Mucosa of descending colon (tissue), 3 donors: ENCODE measurements at regions not wholly inside any gene's neighbourhood (a gene's known extent, or its start where the extent isn't known, plus 50 kb on each side); places are given as distances from the start of the nearest gene placed in this dataset.

ENCODE experiments used
- ATAC-seq: fragments of 200-7000 bp; cut with Tn5 transposase; one replicate; pipeline ENCODE4 v1.9.1; 2020; ENCODE audit warnings: mild to moderate bottlenecking, moderate library complexity
- DNase-seq, 3 donors: peaks; one replicate each; pipeline ENCODE4 v3.0.0-alpha.2; 2020
- H3K36me3 ChIP-seq: fragments of 200-600 bp; one replicate; pipeline ENCODE4 v1.8.0; 2021; ENCODE audit warnings: low read depth, mild to moderate bottlenecking
- H3K4me1 ChIP-seq: fragments of 200-600 bp; one replicate; pipeline ENCODE4 v1.8.0; 2021; ENCODE audit warnings: low read depth, mild to moderate bottlenecking
- H3K4me3 ChIP-seq: fragments of 200-600 bp; one replicate; pipeline ENCODE4 v1.8.0; 2021; ENCODE audit warnings: mild to moderate bottlenecking
- H3K9me3 ChIP-seq: fragments of 200-600 bp; one replicate; pipeline ENCODE4 v1.8.0; 2021; ENCODE audit warnings: mild to moderate bottlenecking
- CTCF ChIP-seq: fragments of 200-600 bp; IDR thresholded peaks from one replicate; pipeline ENCODE4 v1.8.0; 2022; ENCODE audit warnings: antibody characterized with exemption, mild to moderate bottlenecking
- intact Hi-C, 2 donors: fragments of 100-400 bp; cut with DNase I in 1 of 2; cut with micrococcal nuclease in 1 of 2; formaldehyde crosslinking; loops; one replicate each; pipeline versions ENCODE4 v1.11.0 to v1.11.1; 2022; cut with DNase I, micrococcal nuclease
- donor health status: DM: no; HTN: no; CAD: no; lungs with moderate emphysema.
- donor health status: DM: no; HTN: no; CAD: no.
- donor health status: DM: no; HTN: yes; CAD: no.

- Histone ChIP-seq H3K4me3 (no peak overlapping the region), H3K9me3 (no peaks in the 10 kb centered on the region), H3K36me3 (no peaks in the 10 kb centered on the region), H3K4me1 (no peaks in the 10 kb centered on the region)
- DNase-seq = no peak
- no peak for ATAC-seq
- intact Hi-C loops = no loop called here
- TF ChIP-seq CTCF = no peak
These were observed 274.8 kb upstream of the RGS17 start for GRCh38 chr6:153405931-153406330.

DNA sequence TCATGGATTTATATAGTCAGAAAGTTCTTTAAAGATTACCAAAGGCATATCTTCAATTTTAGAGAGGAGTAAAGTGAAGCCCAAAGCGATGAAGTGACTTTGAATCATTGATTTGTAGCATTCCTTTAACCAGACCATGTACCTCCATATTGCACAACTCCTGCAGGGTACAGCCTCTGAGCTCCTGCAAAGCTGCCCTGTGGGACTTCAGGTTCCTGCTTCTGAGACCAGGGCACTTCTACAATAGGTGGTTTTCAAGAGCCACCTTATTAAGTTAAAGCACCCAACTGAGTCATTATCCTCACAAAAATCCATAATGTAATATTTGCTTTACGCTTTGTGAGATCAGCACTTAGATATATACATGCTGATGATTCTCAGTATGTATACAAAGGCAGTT lies 270.7 kb upstream of the RGS17 start:
- Histone ChIP-seq H3K9me3 (no peaks in the 10 kb centered on the region), H3K36me3 (no peaks in the 10 kb centered on the region), H3K4me3 (no peak overlapping the region), H3K4me1 (no peaks in the 10 kb centered on the region)
- no peak for DNase-seq
- intact Hi-C loops = no loop called here
- ATAC-seq = no peak
- TF ChIP-seq CTCF = no peak

- Histone ChIP-seq H3K4me1 (no peaks in the 10 kb centered on the region), H3K9me3 (no peaks in the 10 kb centered on the region), H3K4me3 (no peak overlapping the region), H3K36me3 (no peaks in the 10 kb centered on the region)
- no peak for TF ChIP-seq CTCF
- ATAC-seq = no peak
- DNase-seq = no peak
- intact Hi-C loops = loop anchor here in 1 of 2 donors (5.0 kb wide), 1 partner anchor 245 kb away; no protein-coding TSS in a partner anchor
These were observed 261.1 kb upstream of the RGS17 start for GRCh38 chr6:153392156-153392555.

GRCh38 chr6:153373869-153374268 lies 242.8 kb upstream of the RGS17 start:
- Histone ChIP-seq H3K36me3 (no peaks in the 10 kb centered on the region), H3K4me1 (no peaks in the 10 kb centered on the region), H3K4me3 (no peak overlapping the region), H3K9me3 (no peaks in the 10 kb centered on the region)
- no peak for TF ChIP-seq CTCF
- DNase-seq (no peak), ATAC-seq (no peak)
- intact Hi-C loops = no loop called here

DNA sequence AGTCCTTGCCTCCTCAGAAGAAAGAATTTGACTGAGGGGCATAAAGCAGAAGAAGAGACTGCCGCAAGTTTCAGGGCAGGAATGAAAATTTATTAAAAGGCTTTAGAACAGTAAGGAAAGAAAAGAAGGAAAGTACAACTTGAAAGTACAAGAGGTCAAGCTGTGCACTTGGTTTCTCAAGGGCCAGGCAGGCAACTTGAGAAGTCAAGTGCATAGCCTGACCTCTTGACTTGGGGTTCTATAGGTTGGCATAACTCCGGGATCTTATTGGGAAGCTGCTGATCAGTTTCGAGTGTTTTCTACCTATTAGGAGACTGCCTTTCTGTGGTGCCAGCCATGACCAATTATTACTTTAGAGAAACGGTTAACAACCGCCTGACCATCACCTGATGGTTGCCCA lies 237.0 kb upstream of the RGS17 start:
- no peak overlapping the region for H3K4me3 ChIP-seq
- no peak for TF ChIP-seq CTCF

GRCh38 chr6:153367021-153367420 lies 235.9 kb upstream of the RGS17 start:
- DNase-seq (no peak), ATAC-seq (no peak)
- Histone ChIP-seq H3K36me3 (no peaks in the 10 kb centered on the region), H3K4me1 (no peaks in the 10 kb centered on the region), H3K9me3 (no peaks in the 10 kb centered on the region), H3K4me3 (no peak overlapping the region)
- intact Hi-C loops = no loop called here
- TF ChIP-seq CTCF = no peak

More for the DNA sequence above, 237.0 kb upstream of the RGS17 start:
- H3K4me1 ChIP-seq = no peaks in the 10 kb centered on the region
- intact Hi-C loops = no loop called here
- H3K9me3 ChIP-seq = no peaks in the 10 kb centered on the region
- DNase-seq = no peak
- ATAC-seq = no peak
- H3K36me3 ChIP-seq = no peaks in the 10 kb centered on the region
